ENCODE measurements at regions not wholly inside any gene's neighbourhood (a gene's known extent, or its start where the extent isn't known, plus 50 kb on each side); places are given as distances from the start of the nearest gene placed in this dataset.
A peak's percentile ranks its signal among the peaks of the same experiment; 100 is the strongest.
"Not testable (repeated sequence)": the region's sequence is repeated elsewhere in the genome, so short reads cannot be mapped to it uniquely, and the experiment has no call there.

- no peak for DNase-seq (ENCODE audit: low read depth)
Observed at GRCh38 chr10:6726924-6727323, 146.8 kb upstream of the PRKCQ start.

- DNase-seq (ENCODE audit: low read depth) = no peak
Observed at GRCh38 chr10:6722616-6723004, 142.5 kb upstream of the PRKCQ start.

GRCh38 chr10:6721964-6722615 lies 142.0 kb upstream of the PRKCQ start:
- peak; percentile 74 for DNase-seq (ENCODE audit: low read depth)

GRCh38 chr10:6721480-6721879 lies 141.4 kb upstream of the PRKCQ start:
- DNase-seq (ENCODE audit: low read depth) = peak; percentile 71

- no peak for DNase-seq (ENCODE audit: low read depth)
Observed at GRCh38 chr10:6719561-6719960, 139.5 kb upstream of the PRKCQ start.

- no peak for DNase-seq (ENCODE audit: low read depth)
Observed at GRCh38 chr10:6718550-6718949, 138.5 kb upstream of the PRKCQ start.

GRCh38 chr10:6716516-6716915 lies 136.4 kb upstream of the PRKCQ start:
- DNase-seq (ENCODE audit: low read depth) = no peak

DNA sequence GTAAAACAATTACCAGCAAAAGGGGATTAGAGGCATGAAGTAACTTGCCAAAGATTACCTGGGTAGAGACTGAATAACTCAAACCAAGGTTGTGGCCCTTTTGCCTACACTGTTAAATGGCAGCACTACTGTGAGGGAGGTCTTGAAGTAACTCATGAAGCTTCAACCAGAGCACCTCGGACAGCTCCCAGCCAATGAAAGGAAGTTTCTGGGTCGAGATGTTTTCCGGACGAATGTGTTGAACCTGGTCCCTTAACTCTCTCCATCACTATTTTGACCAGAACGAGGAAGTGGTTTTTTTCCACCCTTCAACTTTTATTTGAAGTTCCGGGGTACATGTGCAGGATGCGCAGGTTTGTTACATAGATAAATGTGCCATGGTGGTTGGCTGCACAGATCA lies 133.6 kb upstream of the PRKCQ start:
- no peak for DNase-seq (ENCODE audit: low read depth)

GRCh38 chr10:6713120-6713519 lies 133.0 kb upstream of the PRKCQ start:
- no peak for DNase-seq (ENCODE audit: low read depth)

GRCh38 chr10:6711881-6712280 lies 131.8 kb upstream of the PRKCQ start:
- no peak for DNase-seq (ENCODE audit: low read depth)

DNA sequence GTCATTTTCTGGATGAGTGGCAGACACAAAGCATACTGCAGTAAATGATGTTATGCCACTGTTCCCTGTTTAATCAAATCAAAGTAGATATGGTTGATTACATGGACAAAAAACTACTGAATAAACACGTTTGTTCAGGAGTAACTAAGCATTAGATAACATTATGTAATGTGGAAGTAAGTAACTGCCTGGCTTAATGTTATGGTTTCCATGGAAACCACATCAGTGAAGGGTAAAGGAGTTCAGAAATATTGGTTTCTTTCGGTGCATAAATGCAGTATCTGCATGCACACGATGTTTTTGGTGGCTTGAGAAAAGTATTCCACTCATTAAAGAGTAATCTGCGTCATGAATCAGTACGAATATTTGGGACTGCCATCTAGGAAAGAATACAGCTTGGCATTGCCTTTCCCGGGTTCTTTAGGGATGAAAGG lies 131.3 kb upstream of the PRKCQ start:
- DNase-seq (ENCODE audit: low read depth) = no peak

DNA sequence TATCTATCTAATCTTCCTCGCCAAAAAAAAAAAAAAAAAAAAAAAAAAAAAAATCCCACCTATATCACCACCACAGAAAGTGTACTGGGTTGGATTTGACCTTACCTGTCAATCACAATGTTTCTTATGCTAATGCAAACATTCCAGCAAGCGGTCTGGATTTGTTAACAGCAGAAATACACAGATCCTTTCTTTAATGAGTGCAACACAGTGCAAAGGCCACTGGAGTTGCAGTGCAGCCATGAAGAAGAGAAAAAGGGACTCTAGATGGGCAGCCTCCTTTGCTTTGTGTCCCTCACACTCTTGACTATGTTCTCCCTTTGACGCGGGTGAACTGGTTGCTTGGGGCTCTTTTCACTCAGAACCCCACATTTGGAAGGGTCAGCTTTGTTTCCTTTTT lies 127.3 kb upstream of the PRKCQ start:
- DNase-seq (ENCODE audit: low read depth) = no peak

- DNase-seq (ENCODE audit: low read depth) = no peak
Observed at GRCh38 chr10:6706725-6707124, 126.6 kb upstream of the PRKCQ start.

DNA sequence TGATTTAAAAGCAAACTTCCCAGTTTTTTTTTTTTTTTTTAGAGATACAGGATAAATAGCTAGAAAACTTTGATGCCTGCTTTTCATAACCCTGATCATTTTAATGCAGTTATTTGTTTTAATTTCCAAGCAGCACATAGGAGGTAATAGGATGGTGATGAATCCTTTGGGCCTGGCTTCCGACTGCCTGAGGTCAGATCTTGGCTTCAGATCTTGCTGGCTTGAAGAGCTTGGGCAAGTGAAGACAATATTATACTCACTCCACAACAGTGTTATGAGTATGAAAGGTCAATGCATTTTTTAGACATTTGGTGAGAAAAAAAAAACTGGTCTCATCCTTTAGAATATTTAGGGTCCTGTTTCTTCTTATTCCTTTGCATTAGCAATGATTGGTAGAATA lies 124.8 kb upstream of the PRKCQ start:
- DNase-seq (ENCODE audit: low read depth) = no peak

- DNase-seq (ENCODE audit: low read depth) = not testable (repeated sequence)
Observed at GRCh38 chr10:6702833-6703232, 122.8 kb upstream of the PRKCQ start.

DNA sequence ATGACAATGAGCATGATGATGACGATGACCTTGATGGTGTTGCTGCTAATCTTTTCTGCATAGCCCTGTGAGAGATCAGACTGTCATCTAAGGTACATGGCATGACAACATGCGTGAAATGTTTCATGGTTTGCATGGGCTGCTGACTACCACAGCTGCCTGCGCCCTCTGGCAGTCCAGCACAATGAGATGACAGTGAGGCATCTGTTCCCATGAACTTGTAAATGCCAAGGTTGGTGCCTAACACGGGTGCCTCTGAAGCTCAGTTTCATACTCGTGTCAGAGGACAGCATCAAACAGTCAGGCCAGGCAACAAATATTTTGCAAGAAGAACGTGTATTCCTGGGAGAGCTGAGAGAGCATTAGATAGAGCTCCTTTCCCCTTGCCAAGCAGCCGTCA lies 122.0 kb upstream of the PRKCQ start:
- no peak for DNase-seq (ENCODE audit: low read depth)

GRCh38 chr10:6701289-6701688 lies 121.2 kb upstream of the PRKCQ start:
- DNase-seq (ENCODE audit: low read depth) = no peak

DNA sequence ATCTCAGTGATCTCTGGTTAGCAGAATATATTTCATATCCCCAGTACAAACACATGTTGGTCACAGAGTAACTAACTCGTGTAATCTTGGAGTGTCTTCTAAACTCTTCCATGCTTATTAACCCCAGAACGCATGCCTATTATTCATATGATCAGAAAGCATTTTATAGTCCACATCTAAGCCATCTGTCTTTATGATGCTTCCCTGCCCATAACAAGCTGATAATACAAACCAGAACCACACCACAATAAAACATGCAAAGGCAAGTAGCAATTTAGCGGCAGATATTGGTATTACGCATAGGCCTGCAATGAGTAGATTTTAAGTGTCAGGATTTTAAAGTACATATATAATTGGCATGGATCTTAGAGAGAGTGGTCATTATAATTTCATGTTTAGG lies 120.0 kb upstream of the PRKCQ start:
- DNase-seq (ENCODE audit: low read depth) = no peak

- no peak for DNase-seq (ENCODE audit: low read depth)
Observed at GRCh38 chr10:6699336-6699735, 119.3 kb upstream of the PRKCQ start.

DNA sequence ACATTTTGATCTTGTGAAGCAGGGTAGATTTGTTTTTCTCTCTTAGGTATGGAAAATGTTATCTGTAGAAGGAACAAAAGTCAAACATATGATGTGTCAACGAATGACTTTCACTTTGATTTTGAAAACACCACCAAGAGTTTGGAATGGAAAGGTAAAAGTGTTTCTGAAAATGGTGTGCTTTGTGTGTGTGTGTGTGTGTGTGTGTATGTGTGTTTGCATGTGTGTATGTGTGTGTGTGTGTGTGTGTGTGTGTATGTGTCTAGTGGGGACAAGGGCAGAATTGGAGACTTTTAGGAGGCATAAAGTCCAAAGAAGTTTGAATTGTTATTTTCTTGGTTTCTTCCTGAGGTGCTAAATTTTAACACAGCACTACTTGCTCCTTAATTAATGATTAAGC lies 115.4 kb upstream of the PRKCQ start:
- DNase-seq (ENCODE audit: low read depth) = no peak

DNA sequence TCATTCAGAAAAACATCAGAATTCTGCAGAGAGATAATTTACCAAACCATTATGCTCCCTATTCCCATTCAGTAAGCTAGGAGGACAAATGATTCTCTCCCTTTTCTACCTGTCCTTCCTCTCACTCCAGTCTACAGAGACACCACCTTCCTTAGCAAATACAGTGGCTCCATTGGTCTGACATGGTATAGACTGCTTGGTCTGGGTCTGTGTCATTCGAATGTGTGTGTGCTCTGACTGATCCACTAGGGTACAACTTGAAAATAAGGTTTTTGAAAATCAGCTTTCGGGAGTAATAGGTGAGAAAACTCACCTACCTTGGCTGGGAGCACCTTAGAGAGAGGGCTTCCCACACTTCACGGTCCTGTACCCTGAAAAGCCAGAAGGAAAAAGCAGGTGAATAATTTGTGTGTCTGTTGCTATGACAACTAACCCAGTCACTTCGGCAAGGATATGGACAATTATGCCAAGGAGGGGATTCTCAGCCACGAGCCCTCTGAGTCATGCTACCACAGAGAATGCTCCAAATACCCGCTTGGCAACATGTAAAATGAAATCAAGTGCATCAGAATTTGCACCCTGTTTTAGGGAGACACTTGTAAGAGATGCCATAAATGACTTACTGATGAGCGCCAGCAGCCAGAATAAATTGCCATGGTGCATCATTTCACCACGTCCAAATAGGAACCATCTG lies 114.5 kb upstream of the PRKCQ start:
- peak; percentile 8 for DNase-seq (ENCODE audit: low read depth)

DNA sequence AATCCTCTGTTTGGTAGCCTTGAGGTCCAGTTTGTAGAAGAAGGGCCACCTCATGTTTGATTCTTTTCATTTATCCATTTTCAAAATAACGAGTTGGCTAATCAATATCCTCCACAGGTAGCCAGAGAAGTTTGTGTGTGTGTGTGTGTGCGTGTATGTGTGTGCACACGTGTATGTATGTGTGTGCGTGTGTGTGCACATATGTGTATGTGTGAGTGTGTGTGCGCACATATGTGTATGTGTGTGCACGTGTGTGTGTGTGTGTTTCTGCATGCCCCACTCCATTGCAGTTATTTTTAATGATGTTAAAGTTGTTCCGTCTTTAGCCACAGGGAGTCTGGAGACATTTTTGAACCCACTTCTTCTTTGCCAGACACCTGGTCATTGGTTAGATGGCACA lies 112.8 kb upstream of the PRKCQ start:
- DNase-seq (ENCODE audit: low read depth) = no peak

GRCh38 chr10:6692103-6692502 lies 112.0 kb upstream of the PRKCQ start:
- DNase-seq (ENCODE audit: low read depth) = no peak

GRCh38 chr10:6689036-6689435 lies 109.0 kb upstream of the PRKCQ start:
- DNase-seq (ENCODE audit: low read depth) = no peak

Measured in HS-5 (cell line).